ENCODE measurements at regions not wholly inside any gene's neighbourhood (a gene's known extent, or its start where the extent isn't known, plus 50 kb on each side); places are given as distances from the start of the nearest gene placed in this dataset.
"Not testable (repeated sequence)": the region's sequence is repeated elsewhere in the genome, so short reads cannot be mapped to it uniquely, and the experiment has no call there.

DNA sequence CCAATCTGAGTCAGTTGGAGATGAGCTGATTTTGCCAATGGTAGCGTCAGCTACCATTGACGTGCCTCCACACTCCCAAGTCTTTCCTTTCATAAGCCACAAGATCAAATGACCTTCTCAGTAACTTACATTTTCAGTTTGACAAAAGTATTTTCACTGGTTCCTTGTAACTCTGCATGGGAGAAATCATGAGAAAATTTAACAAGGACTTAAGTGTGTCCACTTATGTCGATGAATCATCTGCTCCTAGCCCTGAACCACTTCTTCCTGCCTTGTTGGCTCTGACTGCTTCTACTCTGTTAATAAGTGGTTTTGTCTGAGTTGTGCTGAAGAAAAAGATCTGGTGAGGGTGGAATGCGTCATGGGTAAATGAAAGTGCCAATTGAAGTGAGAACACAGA, 101.2 kb downstream of the NFKBIZ start:
- no peak for DNase-seq

DNA sequence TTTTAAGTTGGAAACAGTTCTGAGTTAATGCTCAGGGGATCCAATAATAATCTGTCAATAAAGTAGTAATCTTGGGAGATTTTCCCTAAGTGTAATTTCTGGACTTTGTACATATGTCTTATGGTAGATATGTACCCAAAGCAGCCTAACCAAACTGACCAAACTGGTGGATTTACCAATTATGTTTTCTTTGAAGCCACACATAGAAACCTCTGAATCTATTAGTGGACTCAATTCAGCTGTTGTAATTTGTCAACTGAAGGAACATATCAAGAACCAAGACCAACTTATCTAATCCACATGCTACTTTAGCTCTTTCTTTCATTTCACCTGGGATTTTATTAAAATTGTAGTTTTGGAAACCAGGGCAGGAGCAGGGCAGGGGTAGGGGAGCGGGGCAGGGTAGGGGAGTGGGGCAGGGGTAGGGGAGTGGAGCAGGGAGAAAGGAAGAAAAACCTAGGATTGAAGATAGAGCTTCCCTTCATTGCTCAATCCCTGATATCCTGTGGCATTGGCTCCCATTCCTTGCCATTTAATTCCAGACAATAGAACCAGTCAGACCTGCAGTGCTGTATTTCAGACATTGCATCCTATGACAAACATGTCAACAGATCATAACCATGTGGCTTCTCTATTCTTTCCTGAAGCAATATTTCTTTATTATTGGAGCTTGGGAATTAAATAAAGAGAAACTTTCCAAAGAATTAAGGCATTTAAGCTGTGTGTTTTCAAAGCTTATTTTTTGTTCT, 101.8 kb downstream of the NFKBIZ start:
- no peak for DNase-seq

DNA sequence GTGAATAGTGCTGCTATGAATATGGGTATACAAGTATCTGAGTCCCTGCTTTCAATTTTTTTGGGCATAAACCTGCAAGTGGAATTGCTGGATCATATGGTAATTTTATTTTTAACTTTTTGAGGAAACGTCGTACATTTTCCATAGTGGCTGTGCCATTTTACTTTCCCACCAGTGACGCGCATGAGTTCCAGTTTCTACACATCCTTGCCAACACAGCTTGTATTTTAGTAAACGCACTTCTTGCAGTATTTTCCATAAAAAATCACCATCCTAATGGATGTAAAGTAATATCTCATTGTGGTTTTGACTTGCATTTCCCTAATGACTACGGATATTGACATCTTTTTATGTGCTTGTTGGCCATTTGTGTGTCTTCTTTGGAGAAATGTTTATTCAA, 105.0 kb downstream of the NFKBIZ start:
- DNase-seq, result no peak

DNA sequence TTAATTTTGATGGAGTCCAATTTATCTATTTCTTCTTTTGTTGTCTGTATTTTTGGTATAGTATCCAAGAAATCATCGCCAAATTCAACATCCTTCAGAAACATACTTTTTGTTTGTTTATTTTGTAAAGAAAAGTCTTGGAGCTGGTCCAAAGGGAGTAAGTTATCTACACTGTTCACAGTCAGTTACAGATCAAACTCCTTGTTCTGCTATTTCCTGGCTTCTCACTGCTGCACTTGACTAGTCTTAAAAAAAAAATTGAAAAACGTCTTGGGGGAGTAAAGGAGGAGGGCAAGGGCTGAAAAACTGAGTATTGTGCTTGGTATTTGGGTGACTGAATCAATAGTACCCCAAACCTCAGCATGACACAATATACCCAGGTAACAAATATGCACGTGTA, 105.6 kb downstream of the NFKBIZ start:
- no peak for DNase-seq

DNA sequence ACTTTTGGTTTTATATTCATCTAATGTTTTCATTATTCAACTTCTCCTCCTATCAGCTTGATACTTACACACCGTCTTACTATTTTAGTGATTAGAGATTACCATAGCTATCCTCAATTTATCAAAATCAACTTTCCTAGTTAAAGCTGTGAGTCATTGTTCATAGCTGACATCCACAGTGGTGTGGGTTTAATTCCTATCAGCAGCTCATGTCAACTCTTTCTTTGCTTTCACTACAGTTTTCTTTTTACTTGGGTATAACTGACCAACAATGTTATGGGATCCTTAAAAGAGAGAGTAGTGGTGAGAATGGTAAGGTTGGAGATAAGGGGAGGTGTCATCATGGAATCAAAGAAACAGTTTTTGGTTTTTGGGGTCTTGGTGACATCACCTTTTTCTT, 112.7 kb downstream of the NFKBIZ start:
- DNase-seq, result no peak

DNA sequence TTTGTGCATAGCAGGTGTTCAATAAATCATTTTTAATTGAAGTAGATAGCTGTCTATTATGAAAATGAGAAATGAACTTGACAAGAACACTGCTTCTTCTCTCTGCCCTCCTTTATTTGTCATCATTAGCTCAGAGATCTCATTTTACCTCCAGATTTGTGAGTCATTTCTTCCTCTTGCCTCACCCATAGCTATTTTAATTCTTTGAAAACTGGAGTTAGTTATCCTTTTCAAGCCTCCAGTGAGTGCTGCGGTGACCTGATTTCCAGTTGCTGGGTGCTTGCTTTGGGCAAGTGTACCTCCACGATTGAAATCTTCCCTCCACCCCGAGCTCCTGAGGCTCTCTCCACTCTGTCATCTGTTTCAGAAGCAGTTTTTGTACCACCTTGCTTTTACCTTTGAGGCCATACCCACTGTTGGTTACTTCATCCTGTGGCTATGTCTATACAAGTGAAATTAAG, 114.6 kb downstream of the NFKBIZ start:
- no peak for DNase-seq

DNA sequence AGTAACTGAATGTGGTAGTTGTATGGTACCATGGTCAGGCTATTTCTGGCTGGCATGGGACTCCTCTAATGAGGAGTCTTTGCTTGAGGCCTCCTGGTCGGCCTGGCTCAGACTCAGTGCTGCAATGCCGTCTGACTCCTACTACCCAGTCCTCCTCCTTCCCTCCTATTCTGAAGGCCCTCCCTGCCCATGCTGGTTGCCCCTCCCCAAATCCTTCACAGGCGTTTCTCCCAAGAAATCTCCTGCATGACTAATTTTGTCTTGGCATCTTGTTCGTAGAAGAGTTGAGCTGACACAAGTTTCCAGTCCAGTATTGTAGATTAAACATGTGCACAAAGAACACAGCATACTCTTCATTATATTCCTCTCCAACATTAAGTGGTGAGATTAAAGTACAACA, 115.5 kb downstream of the NFKBIZ start:
- no peak for DNase-seq

DNA sequence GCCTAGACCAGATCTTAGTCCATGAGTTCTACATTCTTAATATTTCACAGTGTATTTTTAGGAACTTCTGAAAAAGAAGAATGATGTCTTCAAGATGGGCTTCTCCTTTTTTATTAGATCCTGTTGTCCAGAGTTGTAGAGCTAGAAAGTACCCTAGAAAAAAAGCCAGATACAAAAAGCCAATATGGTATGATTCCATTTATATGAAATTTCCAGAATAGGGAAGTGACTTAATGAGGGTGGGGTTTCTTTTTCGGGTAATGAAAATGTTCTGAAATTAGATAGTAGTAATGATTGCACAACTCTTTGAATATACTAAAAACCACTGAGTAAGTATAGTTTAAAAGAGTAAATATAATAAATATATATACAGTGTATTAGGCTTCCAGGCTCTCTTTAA, 116.9 kb downstream of the NFKBIZ start:
- DNase-seq, result no peak

DNA sequence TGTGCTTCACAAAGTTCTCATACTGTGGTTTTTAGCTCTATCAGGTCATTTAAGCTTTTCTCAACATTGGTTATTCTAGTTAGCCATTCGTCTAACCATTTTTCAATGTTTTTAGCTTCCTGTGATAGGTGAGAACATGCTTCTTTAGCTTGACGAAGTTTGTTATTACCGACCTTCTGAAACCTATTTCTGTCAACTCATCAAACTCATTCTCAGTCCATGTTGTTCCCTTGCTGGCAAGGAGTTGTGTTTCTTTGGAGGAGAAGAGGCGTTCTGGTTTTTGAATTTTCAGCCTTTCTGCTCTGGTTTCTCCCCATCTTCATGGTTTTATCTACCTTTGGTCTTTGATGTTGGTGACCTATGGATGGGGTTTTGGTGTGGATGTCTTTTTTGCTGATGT, 120.9 kb downstream of the NFKBIZ start:
- no peak for DNase-seq

DNA sequence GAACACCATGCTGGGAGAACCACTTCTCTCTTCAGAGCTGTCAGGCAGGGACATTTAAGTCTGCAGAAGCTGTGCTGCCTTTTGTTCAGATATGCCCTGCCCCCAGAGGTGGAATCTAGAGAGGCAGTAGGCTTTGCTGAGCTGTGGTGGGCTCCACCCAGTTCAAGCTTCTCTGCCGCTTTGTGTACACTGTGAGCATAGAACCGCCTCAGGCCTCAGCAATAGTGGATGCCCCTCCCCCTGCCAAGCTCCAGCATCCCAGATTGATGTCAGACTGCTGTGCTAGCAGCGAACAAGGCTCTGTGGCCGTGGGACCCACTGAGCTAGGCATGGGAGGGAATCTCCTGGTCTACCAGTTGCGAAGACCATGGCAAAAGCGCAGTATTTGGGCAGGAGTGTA, 121.6 kb downstream of the NFKBIZ start:
- DNase-seq, result no peak

DNA sequence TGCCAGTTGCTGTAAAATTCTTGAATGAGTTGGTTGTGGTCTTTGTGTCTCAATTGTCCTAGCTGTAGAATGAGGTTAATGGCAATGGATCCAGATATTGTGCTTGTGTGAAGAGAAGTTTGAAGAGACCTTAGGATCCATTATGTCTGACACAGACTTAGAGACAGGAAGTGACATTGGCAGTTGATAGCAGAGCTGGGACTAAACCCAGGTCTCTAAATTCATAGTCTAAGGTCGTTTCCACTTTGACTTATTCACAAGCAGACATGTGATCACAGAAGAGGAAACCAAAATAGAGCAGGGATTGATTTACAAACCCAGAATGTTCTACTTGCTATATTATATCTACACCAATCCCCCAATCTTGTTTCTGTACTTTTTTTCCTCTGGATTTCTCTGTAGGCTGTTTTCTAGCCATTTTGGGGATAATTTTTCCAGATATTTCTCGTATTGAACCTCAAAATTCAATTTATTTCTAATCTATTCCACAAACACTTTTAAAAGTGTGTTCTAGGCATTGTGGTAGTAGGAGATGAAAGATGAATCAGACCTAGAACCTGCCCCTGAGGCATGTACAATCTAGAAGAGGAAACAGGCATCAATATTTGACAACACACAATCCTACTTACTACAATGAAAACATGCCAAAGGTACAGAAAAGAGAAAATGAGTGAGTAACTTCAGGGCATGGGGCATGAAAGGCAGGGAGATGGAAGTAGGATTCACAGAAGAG, 123.3 kb downstream of the NFKBIZ start:
- DNase-seq, result no peak

DNA sequence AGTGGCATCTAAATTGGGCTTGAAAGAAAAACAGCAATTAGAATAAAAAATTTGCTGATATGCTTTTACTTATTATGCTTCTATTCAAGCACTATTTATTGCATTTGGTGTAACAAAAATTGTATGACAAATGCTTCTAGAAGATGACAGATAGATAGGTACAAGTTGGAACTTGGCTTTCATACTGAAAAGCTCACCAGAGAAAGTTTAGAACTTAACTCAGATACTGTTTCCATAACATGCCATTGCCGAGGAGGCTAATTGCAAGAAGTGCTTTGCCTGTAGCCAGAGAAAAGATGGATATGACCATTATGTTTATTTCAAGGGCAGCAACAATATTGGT, 123.8 kb downstream of the NFKBIZ start:
- DNase-seq, result no peak

DNA sequence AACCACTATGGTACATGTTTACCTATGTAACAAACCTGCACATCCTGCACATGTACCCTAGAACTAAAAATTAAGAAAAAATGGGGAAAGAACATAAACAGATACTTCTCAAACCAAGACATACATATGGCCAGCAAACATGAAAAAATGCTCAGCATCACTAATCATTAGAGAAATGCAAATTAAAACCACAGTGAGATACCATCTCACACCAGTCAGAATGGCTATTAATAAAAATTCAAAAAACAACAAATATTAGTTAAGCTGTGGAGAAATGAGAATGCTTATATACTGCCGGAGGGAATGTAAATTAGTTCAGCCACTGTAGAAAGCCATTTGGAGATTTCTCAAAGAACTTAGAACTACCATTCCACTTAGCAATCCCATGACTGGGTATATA, 126.1 kb downstream of the NFKBIZ start:
- not testable (repeated sequence) for DNase-seq

DNA sequence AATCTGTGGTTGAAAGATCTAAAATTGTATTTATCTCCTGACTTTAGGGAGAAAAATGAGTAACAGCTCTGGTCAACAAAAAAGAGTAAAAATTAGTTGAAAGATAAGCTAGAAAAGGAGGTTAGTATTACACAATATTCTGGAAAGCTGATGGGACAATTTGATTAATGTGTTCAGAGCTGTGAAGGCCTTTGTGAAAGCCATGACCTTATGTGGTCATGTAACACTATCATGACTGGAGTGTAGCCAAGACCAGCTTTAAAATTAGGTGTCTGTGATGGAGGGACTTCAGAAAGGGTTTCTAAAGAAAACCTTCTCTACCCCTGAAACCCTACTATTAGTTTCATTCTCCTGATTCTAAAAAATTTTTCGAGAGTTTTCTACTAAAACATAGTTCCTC, 127.2 kb downstream of the NFKBIZ start:
- DNase-seq, result no peak

DNA sequence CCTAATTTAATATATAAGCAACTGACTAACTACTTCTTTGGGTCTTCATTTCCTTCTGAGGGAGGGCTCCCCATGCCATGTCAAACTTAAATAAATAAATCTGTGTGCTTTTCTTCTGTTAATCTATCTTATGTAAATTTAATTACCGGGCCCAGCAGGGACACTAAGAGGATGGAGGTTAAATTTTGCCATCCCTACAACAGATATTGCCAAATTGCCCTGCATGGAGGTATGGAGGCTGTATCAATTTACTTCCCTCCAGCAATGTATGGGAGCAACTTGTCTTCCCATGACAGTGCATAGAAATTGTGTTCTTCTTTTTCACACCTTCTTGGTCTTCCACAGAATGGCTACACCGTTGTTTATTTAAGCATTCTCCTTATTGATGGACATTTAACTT, 129.0 kb downstream of the NFKBIZ start:
- no peak for DNase-seq

DNA sequence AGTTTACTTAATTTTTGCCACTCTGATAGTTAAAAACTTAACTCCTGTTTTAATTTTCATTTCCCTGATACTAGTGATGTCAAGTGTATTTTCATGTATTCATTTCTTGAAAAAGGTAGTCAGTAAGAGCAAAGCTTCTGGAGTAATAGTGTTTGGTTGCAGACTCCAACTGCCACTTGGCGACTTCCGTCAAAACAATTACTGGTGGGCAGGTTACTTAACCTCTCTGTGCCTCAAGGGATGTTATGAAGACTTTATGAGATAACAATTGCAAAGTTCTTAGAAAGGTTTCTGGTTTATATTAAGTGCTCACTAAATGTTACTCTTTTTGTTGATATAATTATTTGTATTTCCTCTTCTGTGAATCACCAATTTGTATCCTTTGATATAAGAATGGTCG, 129.7 kb downstream of the NFKBIZ start:
- no peak for DNase-seq

DNA sequence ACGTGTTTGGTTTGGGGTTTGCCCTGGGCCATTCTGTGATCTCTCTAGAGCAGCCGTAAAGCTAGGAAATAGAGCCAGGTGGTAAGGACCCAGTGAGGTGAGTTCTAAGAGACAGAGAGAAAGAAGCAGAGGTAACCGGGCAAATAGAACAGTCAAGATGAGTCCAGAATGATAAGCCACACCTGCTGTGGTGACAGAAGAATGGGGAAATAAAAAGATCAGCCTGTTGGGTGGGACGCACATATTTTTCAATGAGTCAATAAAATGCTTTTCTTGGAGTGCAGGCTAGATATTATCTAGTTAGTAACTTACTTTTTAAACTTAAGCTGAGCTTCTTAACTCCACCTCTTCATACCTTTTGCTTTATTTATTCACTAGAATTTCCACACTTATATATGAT, 135.0 kb downstream of the NFKBIZ start:
- no peak for DNase-seq

DNA sequence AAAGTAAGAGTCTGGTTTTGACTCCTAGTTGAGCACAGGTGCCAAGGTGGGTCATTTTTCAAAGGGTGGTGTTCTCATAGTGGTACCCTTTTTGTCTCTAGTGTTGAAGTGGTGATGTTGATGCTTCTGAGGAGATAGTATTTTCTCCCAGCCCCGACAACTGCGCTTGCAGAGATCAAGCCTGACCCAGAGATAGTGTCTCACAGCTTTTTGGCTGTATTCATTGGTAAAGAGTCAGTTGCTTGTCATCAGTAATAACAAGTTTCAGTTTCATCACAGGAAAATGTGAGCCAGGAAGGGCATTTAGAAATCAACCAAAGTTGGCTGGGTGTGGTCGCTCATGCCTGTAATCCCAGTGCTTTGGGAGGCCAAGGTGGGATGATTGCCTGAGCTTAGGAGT, 139.3 kb downstream of the NFKBIZ start:
- no peak for DNase-seq

DNA sequence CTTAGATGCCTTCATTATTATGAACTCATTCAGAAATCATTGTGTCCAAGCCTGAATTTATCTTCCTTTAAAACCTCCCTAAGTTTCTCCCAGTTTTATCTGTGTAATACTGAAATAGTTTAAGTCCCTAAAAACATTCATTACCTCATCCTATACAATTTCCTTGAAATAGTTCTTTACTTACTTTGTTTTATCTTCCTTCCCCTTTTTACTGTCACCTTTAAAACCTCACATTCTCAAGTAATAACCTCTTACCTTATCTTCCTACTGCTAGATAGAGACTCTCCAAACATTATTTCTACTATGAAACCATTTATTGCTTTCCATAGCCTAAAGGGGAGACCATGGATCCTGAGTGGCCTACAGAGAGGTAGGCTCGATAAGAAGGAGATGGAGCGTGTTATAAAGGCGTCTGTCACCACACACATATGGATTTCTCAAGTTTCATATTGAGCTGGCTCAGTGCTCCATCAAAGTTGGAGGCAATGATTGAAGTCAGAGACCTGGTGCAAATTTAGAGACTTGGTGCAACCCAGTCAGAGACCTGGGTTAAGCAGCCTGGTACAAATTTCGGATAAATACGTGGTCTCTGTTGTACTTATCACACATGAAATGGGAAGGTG, 140.4 kb downstream of the NFKBIZ start:
- DNase-seq, result no peak

DNA sequence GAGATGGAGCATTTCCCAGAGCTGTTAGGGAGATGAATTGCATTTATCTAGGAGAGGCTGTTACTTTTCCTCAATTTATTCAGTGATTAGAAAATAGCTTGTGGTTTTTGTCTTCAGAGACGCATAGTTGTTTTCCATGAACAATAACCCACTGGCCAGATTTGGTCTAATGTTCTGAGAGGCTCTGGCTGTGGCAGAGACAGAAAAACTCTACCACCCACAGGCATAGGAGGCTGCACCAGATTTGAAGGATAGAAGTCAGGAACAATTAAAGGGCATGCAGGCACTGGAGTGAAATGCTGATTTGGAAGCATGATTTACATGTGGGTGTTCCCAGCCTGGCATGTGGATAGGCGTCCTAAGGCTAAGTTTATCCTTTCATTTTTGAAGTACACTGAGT, 143.5 kb downstream of the NFKBIZ start:
- DNase-seq, result no peak

DNA sequence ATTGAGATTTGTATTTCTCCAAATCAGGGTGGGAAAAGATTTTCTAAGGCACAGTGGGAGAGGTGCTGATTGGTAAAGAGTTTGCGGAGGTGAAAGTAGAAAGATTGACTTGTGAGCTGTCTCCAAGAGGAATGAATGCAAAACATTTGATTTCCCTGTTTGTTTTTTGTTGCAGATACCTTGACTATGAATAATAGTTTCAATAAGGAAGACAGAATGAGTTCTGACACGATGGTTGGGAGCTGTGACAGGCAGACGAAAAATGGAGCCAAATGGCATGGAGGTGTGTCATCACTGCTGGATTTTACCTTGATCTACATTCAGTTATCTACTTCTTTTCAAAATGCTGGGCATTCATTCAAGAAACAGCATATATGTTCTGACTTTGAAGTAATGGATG, 145.1 kb downstream of the NFKBIZ start:
- no peak for DNase-seq

DNA sequence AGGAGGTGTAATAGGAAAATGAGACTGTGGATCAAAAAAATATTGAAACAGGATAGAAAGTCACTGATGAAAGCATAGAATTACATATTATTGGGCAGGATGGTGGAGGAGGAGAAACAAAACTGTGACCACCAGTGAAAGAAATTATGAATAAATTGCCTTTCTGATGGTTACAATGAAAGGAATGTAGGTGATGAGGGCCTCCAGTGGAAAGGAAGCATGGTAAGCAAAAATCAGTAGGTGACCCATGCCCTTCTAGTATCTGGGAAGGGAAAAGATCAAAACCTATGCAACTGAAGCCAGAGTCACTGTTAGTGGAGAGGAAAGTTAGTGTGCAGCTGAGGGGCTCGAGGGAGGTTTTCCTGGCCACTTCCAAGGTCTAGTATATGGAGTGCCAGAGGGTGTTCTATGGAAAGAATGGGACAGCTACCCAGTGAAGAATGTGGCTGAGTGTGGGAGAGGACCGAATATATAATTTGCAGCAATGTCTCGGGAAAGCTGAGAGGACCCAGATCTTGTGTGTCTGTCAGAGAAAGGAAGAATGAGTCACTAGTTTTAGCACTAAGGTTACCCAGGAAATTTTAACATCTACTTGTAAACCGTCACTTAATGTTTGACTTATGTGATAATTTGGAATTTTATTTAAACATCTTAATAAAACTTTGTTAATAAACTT, 146.2 kb downstream of the NFKBIZ start:
- no peak for DNase-seq

DNA sequence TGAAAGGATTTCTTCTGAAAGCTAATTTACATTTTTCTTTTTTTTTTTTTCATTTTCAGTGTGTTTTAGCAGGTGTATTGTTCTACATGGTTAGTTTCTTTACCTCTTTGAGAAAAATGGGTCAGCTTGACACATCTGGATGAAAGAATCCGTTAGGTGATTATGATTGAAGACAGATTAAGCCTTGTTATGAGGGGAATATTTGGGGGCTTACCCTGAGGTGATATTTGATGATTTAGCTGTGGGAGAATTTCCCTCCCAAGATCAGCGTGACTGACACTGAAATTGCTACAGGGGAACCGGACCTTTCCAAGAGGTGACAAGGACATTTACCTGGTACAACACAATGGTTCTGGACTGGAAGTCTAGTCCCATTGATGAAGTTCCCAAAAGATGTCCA, 147.5 kb downstream of the NFKBIZ start:
- no peak for DNase-seq
